Astrocyte (in vitro differentiated cells and primary cell): ENCODE measurements at regions not wholly inside any gene's neighbourhood (a gene's known extent, or its start where the extent isn't known, plus 50 kb on each side); places are given as distances from the start of the nearest gene placed in this dataset.

Experiments
- DNase-seq: peaks from one replicate; pipeline ENCODE4 v3.0.0-alpha.2; 2010; ENCODE audit warnings: low read depth
- FAIRE-seq: peaks from 2 replicates; lab custom pipeline; 2011; peaks lifted over from hg19 to GRCh38; lab: Jason Lieb, UNC
- H2AFZ ChIP-seq: 2 replicates; pipeline ENCODE4 v1.6.0; 2012; ENCODE audit warnings: low read depth, low read length, inconsistent platforms
- H3K27ac ChIP-seq: 2 replicates; pipeline ENCODE4 v1.5.1; 2011; ENCODE audit warnings: low read depth, low read length, inconsistent platforms
- H3K27me3 ChIP-seq: 2 replicates; pipeline ENCODE4 v1.6.0; 2011; ENCODE audit warnings: low read length, inconsistent platforms; ENCODE audit not compliant: insufficient read depth
- H3K36me3 ChIP-seq: 2 replicates; pipeline ENCODE4 v1.5.1; 2011; ENCODE audit warnings: low read length, inconsistent platforms; ENCODE audit not compliant: insufficient read depth
- H3K4me1 ChIP-seq: 2 replicates; pipeline ENCODE4 v1.5.1; 2011; ENCODE audit warnings: low read length, inconsistent platforms; ENCODE audit not compliant: insufficient read depth
- H3K4me2 ChIP-seq: 2 replicates; pipeline ENCODE4 v1.6.0; 2012; ENCODE audit warnings: low read length, inconsistent platforms
- H3K4me3 ChIP-seq: 2 replicates; pipeline ENCODE4 v1.5.1; 2011; ENCODE audit warnings: low read depth, mild to moderate bottlenecking, low read length, inconsistent platforms; ENCODE audit not compliant: insufficient read depth
- H3K79me2 ChIP-seq: 2 replicates; pipeline ENCODE4 v1.6.0; 2012; ENCODE audit warnings: mild to moderate bottlenecking, low read length, inconsistent platforms; ENCODE audit not compliant: insufficient read depth
- H3K9ac ChIP-seq: 2 replicates; pipeline ENCODE4 v1.6.0; 2012; ENCODE audit warnings: mild to moderate bottlenecking, low read length, inconsistent platforms
- H3K9me3 ChIP-seq: 2 replicates; pipeline ENCODE4 v1.5.1; 2012; ENCODE audit warnings: low read depth, mild to moderate bottlenecking, low read length, inconsistent platforms; ENCODE audit not compliant: insufficient read depth
- H4K20me1 ChIP-seq: 2 replicates; pipeline ENCODE4 v1.6.0; 2012; ENCODE audit warnings: low read length, inconsistent platforms; ENCODE audit not compliant: insufficient read depth
- H3K27ac Mint-ChIP-seq: one replicate; pipeline ENCODE4 v1.8.0; 2021; ENCODE audit warnings: mild to moderate bottlenecking, mixed read lengths; ENCODE audit not compliant: unreplicated experiment
- H3K27me3 Mint-ChIP-seq: one replicate; pipeline ENCODE4 v1.8.0; 2021; ENCODE audit warnings: low read depth, mixed read lengths; ENCODE audit not compliant: unreplicated experiment
- H3K36me3 Mint-ChIP-seq: one replicate; pipeline ENCODE4 v1.8.0; 2021; ENCODE audit warnings: low read depth, mixed read lengths; ENCODE audit not compliant: unreplicated experiment
- H3K4me1 Mint-ChIP-seq: one replicate; pipeline ENCODE4 v1.8.0; 2021; ENCODE audit warnings: low read depth, mixed read lengths; ENCODE audit not compliant: unreplicated experiment
- H3K4me3 Mint-ChIP-seq: one replicate; pipeline ENCODE4 v1.8.0; 2021; ENCODE audit warnings: mild to moderate bottlenecking, moderate library complexity, mixed read lengths; ENCODE audit not compliant: unreplicated experiment
- H3K9me3 Mint-ChIP-seq: one replicate; pipeline ENCODE4 v1.8.0; 2021; ENCODE audit warnings: mild to moderate bottlenecking, mixed read lengths; ENCODE audit not compliant: unreplicated experiment
- EZH2 ChIP-seq: IDR thresholded peaks from 2 replicates; pipeline ENCODE4 v1.6.1; 2012; ENCODE audit warnings: mild to moderate bottlenecking, low read length, inconsistent platforms; ENCODE audit not compliant: insufficient read depth
- TF ChIP-seq, protein P1 (sequence below): IDR thresholded peaks from 2 replicates; pipeline ENCODE4 v1.5.1; 2011; ENCODE audit warnings: low read depth, mild to moderate bottlenecking, inconsistent platforms, low read length, moderate library complexity; ENCODE audit not compliant: insufficient read depth

DNA sequence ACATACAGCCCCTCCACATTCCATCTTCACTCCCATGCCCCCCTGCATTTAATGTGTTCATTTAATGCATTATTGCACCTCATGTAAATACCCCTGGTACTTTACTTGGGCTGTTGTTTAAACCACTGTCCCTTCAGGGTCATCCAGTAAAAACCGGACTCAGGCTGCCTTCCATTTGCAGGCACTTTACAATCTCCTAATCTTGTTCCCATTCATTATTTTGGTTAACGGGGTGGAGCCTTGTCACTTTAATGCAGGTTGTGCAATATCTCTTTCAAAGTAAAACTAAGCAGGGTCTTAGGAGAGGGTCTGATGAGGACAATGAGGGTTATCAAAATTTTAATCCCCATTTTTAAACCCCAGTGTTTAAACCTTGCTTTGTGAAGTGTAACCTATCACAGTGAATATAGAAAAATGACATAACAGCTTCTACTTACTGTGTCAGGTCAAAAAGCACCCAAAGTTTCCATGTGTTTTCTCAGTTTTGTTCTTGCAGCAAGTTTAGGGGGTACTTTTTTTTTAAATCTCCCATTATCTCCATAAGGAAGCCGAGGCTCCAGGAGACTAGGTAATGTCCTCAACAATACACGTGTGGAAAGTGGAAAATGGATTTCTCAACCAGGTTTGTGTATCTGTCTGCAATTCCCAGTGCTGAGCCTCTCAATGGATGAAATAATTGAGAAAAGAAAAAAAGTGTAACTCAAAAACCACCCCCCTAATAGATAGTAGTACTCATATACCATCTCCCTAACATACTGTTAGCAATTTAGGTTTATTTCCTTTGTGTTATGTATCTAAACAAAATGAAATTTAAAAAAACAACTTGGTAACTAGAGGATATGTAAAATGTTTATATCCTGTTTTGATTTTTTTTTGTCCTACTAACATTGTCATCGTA lies 54.2 kb upstream of the SPRY4 start:
- H3K27me3 Mint-ChIP-seq: no peaks in the 10 kb centered on the region
- no peaks in the 10 kb centered on the region for H3K9me3 Mint-ChIP-seq
- Histone ChIP-seq H3K4me2 (no peak overlapping the region), H3K79me2 (no peaks in the 10 kb centered on the region), H3K4me3 (no peak overlapping the region), H3K9ac (no peak overlapping the region), H3K27me3 (no peaks in the 10 kb centered on the region), H3K27ac (no peak overlapping the region), H3K4me1 (no peaks in the 10 kb centered on the region), H2AFZ (no peak overlapping the region), H4K20me1 (no peaks in the 10 kb centered on the region), H3K9me3 (no peaks in the 10 kb centered on the region), H3K36me3 (no peaks in the 10 kb centered on the region)
- H3K4me3 Mint-ChIP-seq: no peak overlapping the region
- no peaks in the 10 kb centered on the region for H3K4me1 Mint-ChIP-seq
- no peak for TF ChIP-seq EZH2
- TF ChIP-seq, protein P1, sequence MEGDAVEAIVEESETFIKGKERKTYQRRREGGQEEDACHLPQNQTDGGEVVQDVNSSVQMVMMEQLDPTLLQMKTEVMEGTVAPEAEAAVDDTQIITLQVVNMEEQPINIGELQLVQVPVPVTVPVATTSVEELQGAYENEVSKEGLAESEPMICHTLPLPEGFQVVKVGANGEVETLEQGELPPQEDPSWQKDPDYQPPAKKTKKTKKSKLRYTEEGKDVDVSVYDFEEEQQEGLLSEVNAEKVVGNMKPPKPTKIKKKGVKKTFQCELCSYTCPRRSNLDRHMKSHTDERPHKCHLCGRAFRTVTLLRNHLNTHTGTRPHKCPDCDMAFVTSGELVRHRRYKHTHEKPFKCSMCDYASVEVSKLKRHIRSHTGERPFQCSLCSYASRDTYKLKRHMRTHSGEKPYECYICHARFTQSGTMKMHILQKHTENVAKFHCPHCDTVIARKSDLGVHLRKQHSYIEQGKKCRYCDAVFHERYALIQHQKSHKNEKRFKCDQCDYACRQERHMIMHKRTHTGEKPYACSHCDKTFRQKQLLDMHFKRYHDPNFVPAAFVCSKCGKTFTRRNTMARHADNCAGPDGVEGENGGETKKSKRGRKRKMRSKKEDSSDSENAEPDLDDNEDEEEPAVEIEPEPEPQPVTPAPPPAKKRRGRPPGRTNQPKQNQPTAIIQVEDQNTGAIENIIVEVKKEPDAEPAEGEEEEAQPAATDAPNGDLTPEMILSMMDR: no peak
- H3K36me3 Mint-ChIP-seq: no peaks in the 10 kb centered on the region
- no peak overlapping the region for H3K27ac Mint-ChIP-seq
- FAIRE-seq (no peak), DNase-seq (no peak)

DNA sequence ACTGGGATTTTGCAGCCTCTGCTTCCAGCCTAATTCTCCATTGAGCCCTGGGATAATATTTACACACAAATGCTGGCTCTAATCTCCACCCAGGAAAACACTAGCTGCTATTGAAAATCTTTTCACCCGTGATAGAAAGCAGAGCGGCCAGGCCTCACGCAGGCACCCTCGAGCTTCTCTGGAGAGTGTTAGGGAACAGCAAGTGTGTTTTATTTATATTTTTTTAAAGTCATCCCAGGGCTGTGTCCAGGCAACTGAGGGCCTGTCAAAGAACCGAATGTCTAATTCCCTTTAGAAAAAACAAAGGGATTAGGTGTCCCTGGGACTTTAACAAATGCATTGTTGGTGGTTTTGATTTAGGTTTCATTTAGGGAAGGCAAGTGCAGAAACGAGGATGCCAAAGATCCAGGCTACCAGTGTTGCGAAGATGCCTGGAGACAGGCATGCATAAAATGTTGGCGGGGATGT lies 51.2 kb upstream of the SPRY4 start:
- no peaks in the 10 kb centered on the region for H3K27me3 ChIP-seq
- Mint-ChIP-seq H3K27ac (no peak overlapping the region), H3K36me3 (no peaks in the 10 kb centered on the region), H3K9me3 (no peaks in the 10 kb centered on the region), H3K27me3 (no peaks in the 10 kb centered on the region), H3K4me1 (no peaks in the 10 kb centered on the region), H3K4me3 (no peak overlapping the region)
- TF ChIP-seq EZH2: no peak
- TF ChIP-seq, protein P1: no peak
- H3K36me3 ChIP-seq: no peaks in the 10 kb centered on the region
- H4K20me1 ChIP-seq: no peaks in the 10 kb centered on the region
- no peak overlapping the region for H2AFZ ChIP-seq
- H3K9me3 ChIP-seq: no peaks in the 10 kb centered on the region
- DNase-seq (no peak), FAIRE-seq (no peak)
- no peaks in the 10 kb centered on the region for H3K4me1 ChIP-seq
- H3K27ac ChIP-seq: no peak overlapping the region
- H3K4me3 ChIP-seq: no peak overlapping the region
- no peak overlapping the region for H3K4me2 ChIP-seq
- H3K79me2 ChIP-seq: no peaks in the 10 kb centered on the region
- no peak overlapping the region for H3K9ac ChIP-seq
